ENCODE measurements at regions not wholly inside any gene's neighbourhood (a gene's known extent, or its start where the extent isn't known, plus 50 kb on each side); places are given as distances from the start of the nearest gene placed in this dataset.

DNA sequence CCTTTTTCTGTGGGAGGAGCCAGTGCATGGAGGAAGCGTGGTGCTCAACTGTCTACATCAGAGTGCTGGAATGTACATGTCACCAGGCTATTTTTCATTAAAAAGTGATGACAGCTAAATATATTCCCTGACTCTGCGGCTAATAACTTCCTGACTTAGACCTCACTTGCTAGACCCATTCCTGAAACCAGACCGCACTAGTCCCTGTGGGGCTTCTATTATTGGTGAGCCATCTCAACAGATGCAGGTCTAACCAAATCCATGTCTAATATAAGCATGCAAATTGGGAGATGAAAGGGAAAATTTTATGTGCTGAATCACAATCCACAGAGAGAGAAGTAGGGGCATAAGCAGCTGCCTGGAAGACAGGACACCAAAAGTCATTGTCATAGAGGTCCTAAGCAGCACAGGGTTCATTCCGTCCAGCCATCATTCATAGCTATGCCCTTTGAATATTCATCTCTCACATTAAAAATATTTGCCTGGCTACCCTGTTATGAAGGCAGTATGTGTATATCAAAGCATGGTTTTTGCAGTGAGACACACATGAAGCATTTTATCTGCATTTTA is 110.9 kb upstream of the BLID start:
- no peak for DNase-seq

DNA sequence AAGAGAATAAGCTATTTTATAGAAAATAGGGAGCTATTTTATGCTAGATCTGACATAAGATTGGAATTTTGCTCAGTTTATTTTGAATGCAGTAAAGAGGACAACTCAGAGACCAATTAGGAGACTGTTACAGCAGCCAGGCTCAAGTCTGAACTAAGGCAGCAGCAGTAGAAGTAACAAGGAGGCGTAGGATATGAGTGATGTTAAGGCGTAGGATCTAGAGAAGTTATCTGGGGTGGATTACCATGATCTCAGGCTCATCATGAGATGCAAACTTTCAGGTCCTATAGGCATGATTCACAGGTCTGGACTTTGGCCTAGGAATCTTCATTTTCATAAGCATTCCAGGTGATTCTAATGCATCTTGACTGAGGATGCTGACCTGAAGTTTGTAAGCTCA is 108.9 kb upstream of the BLID start:
- DNase-seq, result no peak

DNA sequence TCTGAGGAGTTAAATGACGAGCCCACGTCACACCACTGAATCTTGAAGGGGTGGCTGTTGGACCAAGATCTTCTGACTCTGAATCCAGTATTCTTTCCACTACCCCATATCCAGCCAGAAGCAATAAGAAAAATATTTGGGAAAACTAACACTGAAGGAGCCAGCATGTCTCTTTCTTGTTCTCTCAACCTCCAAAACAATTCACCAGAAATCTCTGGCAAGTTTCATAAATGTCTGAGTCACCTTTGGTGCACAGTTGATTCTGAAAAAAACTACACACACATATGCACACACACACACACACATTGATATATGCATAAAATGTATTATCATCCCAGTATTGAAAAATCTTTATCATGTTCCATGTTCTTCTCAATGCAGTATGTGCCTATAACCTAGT is 104.3 kb upstream of the BLID start:
- no peak for DNase-seq

DNA sequence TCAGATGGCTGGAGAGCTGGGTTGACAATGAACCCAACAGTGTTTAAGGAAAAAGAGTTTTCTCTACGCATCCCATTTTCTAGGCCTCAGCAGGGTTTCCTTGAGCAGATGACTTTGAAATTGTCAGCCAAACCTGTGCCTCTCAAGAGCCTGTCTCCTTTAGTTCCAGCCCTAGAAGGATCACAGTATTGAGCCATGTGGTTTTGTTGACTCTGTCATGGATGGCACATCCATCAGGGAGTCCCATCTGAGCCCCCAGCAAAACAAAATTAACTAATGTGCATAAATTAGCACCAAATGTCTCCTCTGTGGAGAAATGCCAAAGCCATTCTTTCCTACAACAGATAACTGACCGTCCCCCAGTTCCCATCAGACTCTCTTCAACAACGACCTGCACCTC is 103.8 kb upstream of the BLID start:
- DNase-seq, result no peak

DNA sequence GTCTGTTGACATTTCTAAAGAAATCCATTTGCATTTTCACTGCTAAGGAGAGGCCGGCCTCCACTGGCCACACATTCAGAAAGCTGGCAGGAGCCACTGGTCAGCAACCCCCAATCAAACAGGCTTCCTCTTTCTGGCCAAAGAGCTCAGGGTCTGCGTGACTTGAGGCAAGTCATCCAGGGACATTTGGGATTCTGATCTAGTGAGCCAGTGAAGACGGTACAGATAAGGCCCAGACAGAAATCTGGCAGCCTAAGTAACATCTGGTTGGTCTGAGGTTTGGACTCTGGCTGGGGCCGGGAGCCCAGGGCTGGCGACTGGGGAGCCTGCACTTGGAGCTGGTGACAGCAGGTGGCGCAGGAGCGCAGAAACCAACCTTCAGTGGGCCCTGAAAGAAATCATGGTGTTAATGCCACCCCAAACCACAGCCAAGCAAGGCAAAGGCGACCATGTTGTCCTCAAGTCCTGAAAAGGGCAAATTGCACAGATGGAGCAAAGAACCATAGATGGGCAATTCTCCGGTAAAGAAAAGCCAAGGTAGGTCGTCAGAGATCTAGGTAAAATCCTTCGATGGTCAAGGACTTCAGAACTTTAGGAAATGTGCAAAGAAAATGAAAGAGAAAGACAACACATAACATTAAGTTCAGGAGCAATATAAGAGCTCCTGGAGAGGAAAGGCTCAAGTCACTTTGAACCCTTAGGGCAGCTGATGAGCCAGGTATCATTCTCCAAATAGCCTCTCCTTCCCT is 99.4 kb upstream of the BLID start:
- peak; percentile 77 for DNase-seq

GRCh38 chr11:122214567-122214966 is 98.6 kb upstream of the BLID start:
- DNase-seq, result no peak

GRCh38 chr11:122214080-122214479 is 98.1 kb upstream of the BLID start:
- no peak for DNase-seq

GRCh38 chr11:122213171-122213570 is 97.2 kb upstream of the BLID start:
- no peak for DNase-seq

DNA sequence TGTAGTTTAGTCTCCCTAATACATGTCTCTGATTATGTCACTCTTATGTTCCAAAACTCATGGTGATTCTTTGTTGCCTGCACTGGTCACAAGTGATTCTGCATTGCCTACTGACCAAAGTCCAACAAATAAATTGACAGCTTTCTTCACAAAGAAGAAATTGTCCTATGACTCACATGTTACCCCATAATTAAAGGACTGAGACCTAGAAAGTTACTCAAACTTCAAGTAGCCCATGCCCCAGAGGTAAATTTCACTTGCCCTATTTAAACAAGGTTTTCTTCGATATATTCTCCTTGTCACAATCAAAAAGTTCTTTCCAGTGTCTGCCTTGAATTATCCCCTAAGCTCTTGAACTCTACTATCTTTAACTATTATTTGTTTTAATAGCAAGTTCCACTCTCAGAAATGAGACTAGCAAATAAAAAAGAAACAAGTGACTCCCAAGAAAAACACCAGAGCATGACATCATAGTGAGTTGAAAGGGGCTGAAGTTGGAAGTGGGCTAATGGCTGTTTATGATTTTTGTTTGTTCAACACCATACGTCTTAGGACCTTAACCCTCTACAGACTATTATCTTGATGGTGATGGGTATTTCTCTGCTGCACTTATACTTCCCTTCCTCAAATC is 94.5 kb upstream of the BLID start:
- DNase-seq, result no peak

GRCh38 chr11:122209619-122210366 is 93.8 kb upstream of the BLID start:
- peak; percentile 93 for DNase-seq

GRCh38 chr11:122207921-122208764 is 92.1 kb upstream of the BLID start:
- no peak for DNase-seq

GRCh38 chr11:122207505-122207904 is 91.5 kb upstream of the BLID start:
- no peak for DNase-seq

DNA sequence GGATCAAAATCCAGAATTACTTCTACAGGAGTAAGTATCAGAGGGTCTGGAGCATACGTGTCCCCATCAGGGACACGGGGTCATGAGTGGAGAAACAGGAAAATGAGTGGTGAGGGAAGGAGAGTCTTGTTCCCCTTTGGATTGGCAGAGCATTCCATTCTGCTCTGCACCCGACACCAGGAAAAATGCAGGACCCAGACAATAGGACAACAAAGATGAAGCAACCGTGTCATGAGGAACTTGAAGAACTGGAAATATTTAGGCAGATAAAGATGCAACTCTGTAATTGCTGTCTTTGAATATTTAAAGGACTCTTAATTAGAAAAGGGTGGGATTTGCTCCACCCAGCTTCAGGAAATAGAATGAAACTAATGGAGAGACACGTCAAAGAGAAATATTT is 89.0 kb upstream of the BLID start:
- no peak for DNase-seq

DNA sequence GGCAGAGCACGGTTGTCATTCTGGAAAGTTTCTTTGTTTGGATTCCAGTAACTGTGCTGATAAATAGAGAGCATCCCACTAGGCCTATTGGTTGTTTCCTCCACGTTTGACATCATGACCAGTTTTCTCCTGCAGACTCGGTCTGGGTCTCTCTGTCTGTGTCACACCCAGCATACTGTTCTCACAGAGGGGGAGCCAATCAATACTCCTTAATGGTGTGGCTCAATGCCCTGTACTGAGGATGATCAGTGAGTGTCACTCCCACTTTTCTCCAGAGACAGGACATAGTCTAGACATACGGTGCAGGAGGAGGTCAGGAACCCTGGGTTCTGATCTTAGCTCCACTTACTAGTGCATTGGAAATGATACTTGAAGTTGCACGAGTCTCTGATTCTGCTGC is 88.2 kb upstream of the BLID start:
- no peak for DNase-seq

- DNase-seq, result peak; percentile 61
Observed at GRCh38 chr11:122202951-122203456, 87.0 kb upstream of the BLID start.

DNA sequence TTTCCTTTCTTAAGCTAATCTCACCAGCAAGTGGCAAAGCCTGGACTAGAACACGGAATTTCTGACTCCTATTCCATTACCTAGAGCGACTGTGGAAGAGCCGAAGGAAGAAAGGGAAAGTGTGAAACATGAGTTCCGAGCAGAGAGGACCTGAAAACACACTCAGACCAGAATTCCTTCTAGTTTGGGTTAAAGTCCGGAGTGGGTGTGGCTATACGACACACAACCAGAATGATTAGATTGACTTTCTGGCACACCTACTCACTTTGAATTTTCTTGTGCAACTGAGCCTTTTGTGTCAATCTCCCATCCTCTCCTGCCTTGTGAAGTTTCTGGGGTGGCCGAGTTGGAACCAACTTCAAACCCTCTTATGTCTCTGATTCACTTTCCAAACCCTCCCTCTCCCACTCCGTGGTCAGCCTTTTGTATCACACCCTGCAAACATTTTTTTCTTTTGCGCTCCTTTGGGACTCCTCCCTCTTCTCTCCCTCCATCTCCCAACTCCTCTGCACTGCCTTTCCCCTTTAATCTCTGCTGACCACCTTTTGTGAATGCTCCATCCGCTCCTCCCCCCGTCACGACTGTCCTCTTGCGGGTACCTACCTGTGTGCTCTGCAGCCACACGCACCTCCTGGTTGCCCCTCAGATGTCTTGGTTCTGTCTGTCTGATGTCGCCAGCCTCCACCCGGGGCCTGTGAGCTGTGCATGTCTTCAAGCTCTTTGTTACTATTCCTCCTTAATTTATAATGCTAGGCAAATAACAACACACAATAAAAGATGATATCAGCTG is 86.3 kb upstream of the BLID start:
- peak; percentile 79 for DNase-seq

DNA sequence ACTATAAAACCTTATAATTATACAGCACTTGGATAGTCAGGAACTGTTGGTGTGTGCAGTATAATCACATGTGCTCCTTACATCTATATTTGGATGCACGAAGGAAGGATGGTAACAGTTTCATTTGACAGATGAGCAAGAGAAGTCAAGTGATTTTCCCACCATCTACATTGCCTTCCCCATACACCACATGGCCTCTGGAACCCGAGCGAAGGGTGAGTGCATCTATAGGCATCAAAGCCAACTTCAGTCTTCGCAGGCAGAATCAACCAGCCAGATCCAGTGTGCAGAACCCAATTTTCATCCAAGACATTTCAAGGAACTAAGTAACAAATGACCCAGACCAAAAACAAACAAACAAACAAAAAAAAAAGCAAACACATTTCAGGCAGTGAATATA is 85.1 kb upstream of the BLID start:
- no peak for DNase-seq

DNA sequence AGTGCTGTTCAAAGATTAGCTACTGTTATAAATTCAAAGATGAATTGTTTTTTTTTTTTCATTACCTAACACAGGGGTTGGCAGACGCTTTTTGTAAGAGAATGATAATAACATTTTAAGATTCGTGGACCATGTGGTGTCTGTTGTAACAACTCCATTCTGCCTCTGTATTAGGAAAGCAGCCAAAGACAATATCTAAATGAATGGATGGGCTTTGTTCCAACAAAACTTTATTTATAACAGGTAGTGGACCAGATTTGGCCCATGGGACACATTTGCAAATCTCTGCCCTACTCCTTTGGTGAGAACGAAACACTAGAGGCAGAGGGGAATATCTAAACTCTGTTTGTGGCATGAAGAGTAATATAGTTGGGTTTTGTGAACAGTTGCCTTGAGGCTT is 83.6 kb upstream of the BLID start:
- DNase-seq, result no peak

DNA sequence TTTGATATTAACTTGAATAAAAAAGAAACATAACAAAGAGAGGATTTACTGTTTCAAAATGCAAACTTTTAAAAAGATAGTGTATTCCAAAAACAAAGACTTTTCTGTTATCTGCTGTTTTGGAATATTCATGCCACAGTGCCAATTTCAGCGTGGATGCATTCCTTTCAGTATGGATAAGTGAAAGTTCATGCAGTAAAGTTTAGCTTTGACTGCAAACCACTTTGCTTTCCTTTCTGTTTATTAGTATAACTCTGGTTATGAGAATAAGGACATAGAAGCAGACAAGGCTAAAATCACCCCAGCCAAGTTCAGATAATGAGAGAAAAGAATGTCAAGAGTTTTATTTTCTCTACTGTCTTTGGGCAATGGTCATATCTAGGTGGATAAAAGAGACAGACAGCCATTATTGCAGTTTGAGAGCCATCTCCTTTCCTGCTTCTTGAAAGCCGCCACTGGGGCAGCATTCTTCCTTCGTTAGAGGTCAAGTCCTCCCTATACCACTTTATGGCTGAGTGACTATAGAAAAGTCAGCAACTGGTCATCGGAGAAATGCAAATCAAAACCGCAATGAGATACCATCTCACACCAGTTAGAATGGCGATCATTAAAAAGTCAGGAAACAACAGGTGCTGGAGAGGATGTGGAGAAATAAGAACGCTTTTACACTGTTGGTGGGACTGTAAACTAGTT is 82.4 kb upstream of the BLID start:
- no peak for DNase-seq

GRCh38 chr11:122197066-122197987 is 81.3 kb upstream of the BLID start:
- DNase-seq, result peak; percentile 93

Measured in NCI-H226 (cell line).